Aorta (tissue), 5 donors: ENCODE measurements at regions not wholly inside any gene's neighbourhood (a gene's known extent, or its start where the extent isn't known, plus 50 kb on each side); places are given as distances from the start of the nearest gene placed in this dataset.
"Not testable (repeated sequence)": the region's sequence is repeated elsewhere in the genome, so short reads cannot be mapped to it uniquely, and the experiment has no call there.

Experiments used
- ATAC-seq: fragments of 200-7000 bp; cut with Tn5 transposase; one replicate; pipeline ENCODE4 v1.9.1; 2022; ENCODE audit warnings: moderate library complexity; ENCODE audit not compliant: low FRiP score
- DNase-seq, 2 donors: peaks; one replicate each; pipeline ENCODE4 v3.0.0-alpha.2; 2020
- H3K27ac ChIP-seq, 2 donors: one replicate each; pipeline ENCODE4 v1.5.1; 2013; ENCODE audit warnings: low read length in 2 of 2, mild to moderate bottlenecking in 2 of 2, moderate library complexity in 2 of 2, control low read depth in 1 of 2, inconsistent platforms in 1 of 2, low read depth in 1 of 2
- H3K27me3 ChIP-seq, 2 donors: one replicate each; pipeline ENCODE4 v1.6.1; 2013; ENCODE audit warnings: control low read depth in 1 of 2, low read length in 1 of 2, mild to moderate bottlenecking in 1 of 2, moderate library complexity in 1 of 2; ENCODE audit not compliant: insufficient read depth in 2 of 2, control insufficient read depth in 1 of 2
- H3K36me3 ChIP-seq, 2 donors: one replicate each; pipeline ENCODE4 v1.6.1; 2013; ENCODE audit warnings: control low read depth in 1 of 2, low read length in 1 of 2, mild to moderate bottlenecking in 1 of 2; ENCODE audit not compliant: insufficient read depth in 2 of 2, control insufficient read depth in 1 of 2
- H3K4me1 ChIP-seq, 2 donors: one replicate each; pipeline ENCODE4 v1.6.1; 2013; ENCODE audit warnings: low read length in 2 of 2, control low read depth in 1 of 2, mild to moderate bottlenecking in 1 of 2, moderate library complexity in 1 of 2; ENCODE audit not compliant: insufficient read depth in 2 of 2, control insufficient read depth in 1 of 2
- H3K4me3 ChIP-seq, 2 donors: one replicate each; pipeline ENCODE4 v1.5.1; 2013; ENCODE audit warnings: low read length in 2 of 2, control low read depth in 1 of 2, mild to moderate bottlenecking in 1 of 2
- H3K9me3 ChIP-seq: one replicate; pipeline ENCODE4 v1.6.1; 2013; ENCODE audit warnings: mild to moderate bottlenecking, low read length; ENCODE audit not compliant: control insufficient read depth
- WGBS, 2 donors: extraction: QIAGEN DNeasy Blood & Tissue Kit; methylation state at CpG; one replicate each; pipeline ENCODE4 v1.1.7; 2013; 5-methylcytosine and 5-hydroxymethylcytosine counted together
- intact Hi-C, 2 donors: fragments of 100-400 bp; cut with DNase I; formaldehyde crosslinking; loops; one replicate each; pipeline versions ENCODE4 v1.14.2 to v1.15.0; 2022
- donor health status: healthy with polysubstance abuse.
- donor health status: Bipolar disorder and iron deficiency.
- donor health status: DM: no; HTN: no; CAD: no.
- donor health status: DM: no; HTN: no; CAD: no.
- donor health status: DM: yes; HTN: yes; CAD: no.

DNA sequence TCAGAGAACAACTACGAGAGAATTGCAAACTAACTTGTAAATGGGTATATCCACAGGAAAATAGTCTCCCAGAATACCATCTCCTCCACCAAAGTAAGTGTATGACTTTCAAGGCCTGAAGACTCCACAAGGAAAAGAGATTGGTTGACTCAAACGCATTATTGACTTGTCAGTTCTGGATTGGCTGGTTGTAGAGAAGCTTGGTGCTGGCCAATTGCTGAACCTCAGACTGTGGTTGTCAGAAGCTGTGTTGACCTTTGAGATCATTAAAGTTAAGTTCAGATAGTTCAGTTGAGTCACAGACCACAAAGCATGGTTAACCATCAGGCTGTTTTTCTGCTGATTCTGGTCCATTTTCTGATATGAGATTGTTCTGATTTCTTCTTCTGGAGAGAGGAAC, 388.3 kb downstream of the BMP2 start:
- Histone ChIP-seq H3K36me3 (no peaks in the 10 kb centered on the region), H3K4me3 (no peak overlapping the region), H3K9me3 (no peaks in the 10 kb centered on the region), H3K4me1 (no peaks in the 10 kb centered on the region), H3K27me3 (no peaks in the 10 kb centered on the region), H3K27ac (no peak overlapping the region)
- no peak for ATAC-seq
- WGBS, 2 donors, result 86 to 87% methylated on average over 2 of the region's 2 CpGs
- DNase-seq, result no peak
- intact Hi-C loops, result no loop called here

DNA sequence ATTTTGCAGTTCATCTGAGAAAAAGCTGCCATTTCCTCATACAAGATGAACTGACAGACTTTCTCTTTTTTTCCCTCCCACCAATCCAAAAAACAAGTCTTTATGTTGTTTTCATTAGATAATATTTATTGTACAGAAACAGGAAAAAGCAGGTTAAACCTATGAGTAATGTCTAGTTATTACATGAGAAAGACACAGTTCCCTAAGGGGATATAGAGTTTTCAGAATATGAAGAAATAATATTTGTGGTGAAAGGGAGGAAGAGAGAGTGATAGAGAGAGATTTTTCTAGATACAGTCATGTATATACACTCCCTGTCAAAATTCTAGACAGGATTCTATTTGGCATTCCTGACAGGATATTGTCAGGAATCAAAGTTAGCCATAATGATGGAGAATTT, 392.4 kb downstream of the BMP2 start:
- H3K4me1 ChIP-seq, result no peaks in the 10 kb centered on the region
- no peak overlapping the region for H3K27ac ChIP-seq
- DNase-seq (no peak), ATAC-seq (no peak)
- intact Hi-C loops, result no loop called here
- no peaks in the 10 kb centered on the region for H3K36me3 ChIP-seq
- no peaks in the 10 kb centered on the region for H3K27me3 ChIP-seq
- no peak overlapping the region for H3K4me3 ChIP-seq
- H3K9me3 ChIP-seq, result no peaks in the 10 kb centered on the region

GRCh38 chr20:7161690-7162089, 394.2 kb downstream of the BMP2 start:
- no peaks in the 10 kb centered on the region for H3K4me1 ChIP-seq
- no peaks in the 10 kb centered on the region for H3K36me3 ChIP-seq
- no peak for ATAC-seq
- H3K4me3 ChIP-seq, result no peak overlapping the region
- H3K9me3 ChIP-seq, result no peaks in the 10 kb centered on the region
- no peak overlapping the region for H3K27ac ChIP-seq
- no peaks in the 10 kb centered on the region for H3K27me3 ChIP-seq
- intact Hi-C loops, result no loop called here
- DNase-seq, result no peak

DNA sequence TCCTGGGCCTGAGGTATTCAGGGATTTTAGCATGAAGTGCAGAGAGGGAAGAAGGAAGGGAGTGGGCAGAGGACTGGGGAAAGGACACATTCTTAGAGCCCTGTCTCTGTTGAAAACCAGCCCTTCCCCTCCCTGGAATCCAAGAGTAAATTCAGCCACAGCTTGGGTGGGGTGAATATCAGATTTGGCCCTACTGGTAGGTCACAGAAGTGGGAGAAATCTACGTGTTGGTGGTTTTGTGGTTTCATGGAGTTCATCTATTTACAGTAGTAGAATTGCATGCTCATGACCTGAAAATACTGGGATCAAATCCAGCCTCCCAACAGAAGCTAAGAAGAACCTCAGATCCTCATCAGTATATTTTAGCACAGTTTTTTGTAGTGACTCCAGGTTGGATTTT, 404.4 kb downstream of the BMP2 start:
- no peaks in the 10 kb centered on the region for H3K9me3 ChIP-seq
- no peak for DNase-seq
- no peaks in the 10 kb centered on the region for H3K27me3 ChIP-seq
- 39 to 48% methylated on average over 1 of the region's 1 CpG for WGBS, 2 donors
- no peaks in the 10 kb centered on the region for H3K4me1 ChIP-seq
- intact Hi-C loops, result no loop called here
- no peak overlapping the region for H3K4me3 ChIP-seq
- no peaks in the 10 kb centered on the region for H3K36me3 ChIP-seq
- ATAC-seq, result no peak
- no peak overlapping the region for H3K27ac ChIP-seq

GRCh38 chr20:7174554-7174953, 407.1 kb downstream of the BMP2 start:
- no peaks in the 10 kb centered on the region for H3K9me3 ChIP-seq
- no peaks in the 10 kb centered on the region for H3K4me1 ChIP-seq
- H3K27me3 ChIP-seq, result no peaks in the 10 kb centered on the region
- DNase-seq (no peak), ATAC-seq (no peak)
- no peak overlapping the region for H3K4me3 ChIP-seq
- intact Hi-C loops, result no loop called here
- H3K27ac ChIP-seq, result no peak overlapping the region
- no peaks in the 10 kb centered on the region for H3K36me3 ChIP-seq
- WGBS, 2 donors, result 77 to 87% methylated on average over 2 of the region's 2 CpGs

DNA sequence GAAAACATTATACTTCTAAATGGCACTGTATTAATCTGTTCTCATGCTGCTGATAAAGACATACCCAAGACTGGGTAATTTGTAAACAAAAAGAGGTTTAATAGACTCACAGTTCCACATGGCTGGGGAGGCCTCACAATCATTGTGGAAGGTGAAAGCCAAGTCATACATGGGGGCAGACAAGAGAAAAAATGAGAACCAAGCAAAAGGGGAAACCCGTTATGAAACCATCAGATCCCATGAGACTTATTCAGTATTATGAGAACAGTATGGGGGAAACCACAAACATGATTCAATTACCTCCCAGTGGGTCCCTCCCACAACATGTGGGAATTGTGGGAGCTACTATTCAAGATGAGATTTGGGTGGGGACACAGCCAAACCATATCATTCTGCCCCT, 408.3 kb downstream of the BMP2 start:
- H3K27ac ChIP-seq, intact Hi-C loops, H3K27me3 ChIP-seq, ATAC-seq, H3K4me1 ChIP-seq, H3K4me3 ChIP-seq, H3K9me3 ChIP-seq, DNase-seq, H3K36me3 ChIP-seq: not testable (repeated sequence)
- 68 to 72% methylated on average over 1 of the region's 1 CpG for WGBS, 2 donors

GRCh38 chr20:7178004-7178403, 410.5 kb downstream of the BMP2 start:
- no peak for ATAC-seq
- H3K9me3 ChIP-seq, result no peaks in the 10 kb centered on the region
- WGBS, 2 donors, result 79 to 80% methylated on average over 2 of the region's 2 CpGs

GRCh38 chr20:7180256-7181045, 413.0 kb downstream of the BMP2 start:
- no peaks in the 10 kb centered on the region for H3K4me1 ChIP-seq
- H3K27ac ChIP-seq, result no peak overlapping the region
- WGBS, 2 donors, result 67 to 74% methylated on average over 4 of the region's 4 CpGs
- no peaks in the 10 kb centered on the region for H3K9me3 ChIP-seq
- no peak for ATAC-seq
- no peaks in the 10 kb centered on the region for H3K36me3 ChIP-seq
- DNase-seq, result no peak
- H3K27me3 ChIP-seq, result no peaks in the 10 kb centered on the region
- intact Hi-C loops, result no loop called here
- H3K4me3 ChIP-seq, result no peak overlapping the region

More at GRCh38 chr20:7178004-7178403, 410.5 kb downstream of the BMP2 start:
- Histone ChIP-seq H3K36me3 (no peaks in the 10 kb centered on the region), H3K27ac (no peak overlapping the region), H3K27me3 (no peaks in the 10 kb centered on the region), H3K4me3 (no peak overlapping the region), H3K4me1 (no peaks in the 10 kb centered on the region)
- DNase-seq, result no peak
- intact Hi-C loops, result no loop called here

GRCh38 chr20:7189231-7189630, 421.7 kb downstream of the BMP2 start:
- H3K4me1 ChIP-seq, result no peaks in the 10 kb centered on the region
- no peaks in the 10 kb centered on the region for H3K36me3 ChIP-seq
- ATAC-seq, result no peak
- no peak overlapping the region for H3K4me3 ChIP-seq
- H3K27me3 ChIP-seq, result no peaks in the 10 kb centered on the region
- H3K27ac ChIP-seq, result no peak overlapping the region
- intact Hi-C loops, result no loop called here
- no peak for DNase-seq
- WGBS, 2 donors, result 29 to 54% methylated on average over 2 of the region's 2 CpGs
- no peaks in the 10 kb centered on the region for H3K9me3 ChIP-seq
